Right lung (tissue), 2 donors: ENCODE measurements at regions not wholly inside any gene's neighbourhood (a gene's known extent, or its start where the extent isn't known, plus 50 kb on each side); places are given as distances from the start of the nearest gene placed in this dataset.
"Not testable (repeated sequence)": the region's sequence is repeated elsewhere in the genome, so short reads cannot be mapped to it uniquely, and the experiment has no call there.

Experiments
- DNase-seq, 2 donors: peaks; one replicate each; pipeline ENCODE4 v3.0.0-alpha.2; 2013

- DNase-seq = no peak
These were observed 247.3 kb downstream of the LPIN1 start for GRCh38 chr2:11993749-11994148.

- no peak for DNase-seq
These were observed 249.0 kb downstream of the LPIN1 start for GRCh38 chr2:11995456-11995855.

GRCh38 chr2:11996618-11997017, 250.2 kb downstream of the LPIN1 start:
- DNase-seq = no peak

- no peak for DNase-seq
These were observed 250.7 kb downstream of the LPIN1 start for GRCh38 chr2:11997142-11997541.

- DNase-seq = no peak
These were observed 251.8 kb downstream of the LPIN1 start for GRCh38 chr2:11998218-11998617.

GRCh38 chr2:11998626-11999378, 252.4 kb downstream of the LPIN1 start:
- no peak for DNase-seq

- DNase-seq = no peak
These were observed 255.2 kb downstream of the LPIN1 start for GRCh38 chr2:12001621-12002020.

- DNase-seq = no peak
These were observed 255.8 kb downstream of the LPIN1 start for GRCh38 chr2:12002215-12002614.

DNA sequence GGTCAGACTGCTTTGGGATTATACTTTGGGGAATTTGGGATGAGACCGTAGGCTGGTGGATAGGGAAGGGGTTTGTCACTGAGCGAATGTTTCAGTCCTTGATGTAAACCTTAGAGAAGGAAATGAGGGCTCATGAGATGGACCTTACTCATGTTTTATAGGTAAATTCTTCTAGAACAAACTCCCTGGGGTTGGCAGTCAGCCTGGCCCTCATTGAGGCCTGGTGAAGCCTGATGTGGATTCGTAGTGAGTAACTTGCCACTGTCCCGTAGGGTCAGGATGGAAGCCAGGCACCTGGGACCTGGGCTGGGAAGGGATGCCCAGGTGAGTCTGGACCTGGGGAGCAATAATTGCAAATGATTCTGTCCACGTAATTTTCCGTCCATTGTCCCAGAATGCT, 258.3 kb downstream of the LPIN1 start:
- no peak for DNase-seq

- peak; percentile 42 to 43 for DNase-seq
These were observed 259.7 kb downstream of the LPIN1 start for GRCh38 chr2:12005886-12006681.

- DNase-seq = peak in 1 of 2 donors; percentile 10
These were observed 260.4 kb downstream of the LPIN1 start for GRCh38 chr2:12006850-12007249.

DNA sequence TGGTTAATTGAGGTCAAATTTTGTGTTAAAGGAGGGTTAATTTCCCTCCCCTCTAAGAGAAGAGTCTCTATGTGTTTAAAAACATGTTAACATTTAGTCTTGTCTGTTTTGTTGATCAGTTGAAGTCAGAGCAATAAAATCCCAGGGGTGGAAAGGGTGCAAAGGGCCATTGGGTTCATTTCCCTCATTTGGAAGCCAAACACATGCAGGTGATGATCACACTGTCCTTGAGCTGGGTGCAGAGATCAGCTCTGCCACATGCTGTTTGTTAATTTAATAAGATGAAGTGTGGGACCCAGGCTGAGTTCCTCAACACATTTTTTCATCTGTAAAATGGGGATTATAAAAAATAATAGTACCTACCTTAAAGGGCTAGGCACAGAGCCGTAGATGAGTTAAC, 260.9 kb downstream of the LPIN1 start:
- no peak for DNase-seq

- no peak for DNase-seq
These were observed 262.1 kb downstream of the LPIN1 start for GRCh38 chr2:12008425-12009061.

DNA sequence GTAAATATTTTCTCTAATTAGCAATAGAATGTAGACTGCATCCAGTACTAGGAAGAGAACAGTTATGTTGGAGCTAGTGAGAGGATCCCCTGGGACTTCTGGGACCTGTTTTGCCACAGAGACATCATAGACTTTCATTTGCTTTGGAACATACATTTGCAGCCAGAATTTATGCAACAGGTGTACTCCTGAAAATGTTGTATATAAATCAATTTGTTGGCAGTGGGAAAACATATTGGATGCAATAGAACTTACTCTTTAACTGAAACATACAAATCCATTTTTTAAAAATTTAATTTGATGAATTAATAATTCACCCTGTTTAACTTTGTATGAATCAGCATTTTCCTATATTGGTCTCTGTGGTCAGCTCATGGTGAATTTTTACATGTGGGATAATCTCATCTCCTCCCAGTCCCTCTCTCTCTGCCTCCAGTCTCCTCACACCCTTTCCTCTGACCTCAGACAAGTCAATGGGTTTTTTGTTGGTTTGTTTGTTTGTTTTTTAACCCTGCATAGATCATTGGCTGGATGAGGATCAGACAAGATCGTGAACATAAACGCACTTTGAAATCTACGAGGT, 263.0 kb downstream of the LPIN1 start:
- no peak for DNase-seq

- no peak for DNase-seq
These were observed 263.6 kb downstream of the LPIN1 start for GRCh38 chr2:12010059-12010458.

DNA sequence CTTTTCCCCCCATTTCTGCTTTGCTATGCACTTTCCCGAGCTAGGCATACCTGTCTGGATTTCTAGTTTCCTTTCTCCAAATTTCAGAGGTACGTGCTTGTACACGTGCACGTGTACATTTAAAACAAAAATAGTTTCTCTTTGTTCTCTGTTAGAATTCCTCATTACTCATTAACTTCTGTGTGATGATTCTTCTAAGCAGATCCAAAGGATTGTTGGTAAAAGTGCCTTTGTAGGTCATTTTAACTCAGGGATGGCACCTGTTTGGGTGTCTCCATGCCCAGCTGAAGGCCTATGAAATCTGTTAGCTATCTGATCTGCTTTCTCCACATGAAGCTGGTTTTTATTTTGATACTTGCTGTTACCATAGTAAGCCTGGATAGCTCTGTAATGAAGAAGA, 264.3 kb downstream of the LPIN1 start:
- DNase-seq = no peak

GRCh38 chr2:12014088-12014960, 267.9 kb downstream of the LPIN1 start:
- no peak for DNase-seq

- DNase-seq = peak in 1 of 2 donors; percentile 6
These were observed 271.2 kb downstream of the LPIN1 start for GRCh38 chr2:12017499-12018157.

- DNase-seq = not testable (repeated sequence)
These were observed 272.3 kb downstream of the LPIN1 start for GRCh38 chr2:12018726-12019125.

GRCh38 chr2:12020833-12021469, 274.5 kb downstream of the LPIN1 start:
- DNase-seq = no peak
